Endodermal cell (in vitro differentiated cells): ENCODE measurements at regions not wholly inside any gene's neighbourhood (a gene's known extent, or its start where the extent isn't known, plus 50 kb on each side); places are given as distances from the start of the nearest gene placed in this dataset.

Experiments used
- DNase-seq: peaks from one replicate; pipeline ENCODE4 v3.0.0-alpha.2; 2017
- H3K27ac ChIP-seq: 2 replicates; pipeline ENCODE4 v1.5.1; 2013; ENCODE audit warnings: mild to moderate bottlenecking, low read depth, low read length, moderate library complexity
- H3K27me3 ChIP-seq: 2 replicates; pipeline ENCODE4 v1.6.1; 2013; ENCODE audit warnings: mild to moderate bottlenecking, low read length, moderate library complexity; ENCODE audit not compliant: insufficient read depth, control insufficient read depth, poor library complexity, severe bottlenecking
- H3K36me3 ChIP-seq: 2 replicates; pipeline ENCODE4 v1.7.0; 2013; ENCODE audit warnings: mild to moderate bottlenecking, low read length, moderate library complexity; ENCODE audit not compliant: control insufficient read depth, insufficient read depth
- H3K4me1 ChIP-seq: one replicate; pipeline ENCODE4 v1.7.0; 2013; ENCODE audit warnings: low read length; ENCODE audit not compliant: control insufficient read depth, insufficient read depth
- H3K4me3 ChIP-seq: 2 replicates; pipeline ENCODE4 v1.5.1; 2013; ENCODE audit warnings: mild to moderate bottlenecking, low read length, moderate library complexity
- H3K9ac ChIP-seq: 2 replicates; pipeline ENCODE4 v1.6.1; 2013; ENCODE audit warnings: mild to moderate bottlenecking, low read length, moderate library complexity; ENCODE audit not compliant: poor library complexity, severe bottlenecking; ENCODE audit errors: extremely low read depth
- H3K9me3 ChIP-seq: 2 replicates; pipeline ENCODE4 v1.6.1; 2013; ENCODE audit warnings: mild to moderate bottlenecking, low read length, moderate library complexity; ENCODE audit not compliant: control insufficient read depth
- H3K27ac Mint-ChIP-seq: 2 replicates; pipeline ENCODE4 v1.8.0; 2020; ENCODE audit warnings: mixed read lengths
- H3K27me3 Mint-ChIP-seq: 2 replicates; pipeline ENCODE4 v1.8.0; 2021; ENCODE audit warnings: mild to moderate bottlenecking, mixed read lengths; ENCODE audit not compliant: insufficient read depth
- H3K36me3 Mint-ChIP-seq: 2 replicates; pipeline ENCODE4 v1.8.0; 2020; ENCODE audit warnings: low read depth, mixed read lengths
- H3K4me1 Mint-ChIP-seq: 2 replicates; pipeline ENCODE4 v1.8.0; 2020; ENCODE audit warnings: mixed read lengths
- H3K4me3 Mint-ChIP-seq: 2 replicates; pipeline ENCODE4 v1.8.0; 2020; ENCODE audit warnings: mild to moderate bottlenecking, moderate library complexity, mixed read lengths
- H3K9me3 Mint-ChIP-seq: 2 replicates; pipeline ENCODE4 v1.8.0; 2020; ENCODE audit warnings: mild to moderate bottlenecking, mixed read lengths
- CTCF ChIP-seq: fragments of 200-600 bp; sonication (generic); conservative IDR thresholded peaks from 2 replicates; pipeline ENCODE4 v1.5.0; 2021; ENCODE audit warnings: antibody characterized with exemption, mild to moderate bottlenecking
- WGBS, 2 experiments: methylation state at CpG; one replicate each; pipeline versions ENCODE4 v1.1.5 to v1.1.7; 2013; ENCODE audit warnings: missing lambda C conversion rate in 2 of 2, mixed read lengths in 1 of 2; ENCODE audit not compliant: insufficient coverage in 1 of 2, insufficient read length in 1 of 2; 5-methylcytosine and 5-hydroxymethylcytosine counted together

GRCh38 chr3:81931265-81932251, 170.1 kb upstream of the GBE1 start:
- no peaks in the 10 kb centered on the region for H3K9me3 ChIP-seq
- WGBS, 2 experiments: 93 to 100% methylated on average over 4 to 12 of the region's 12 CpGs
- H3K4me3 Mint-ChIP-seq: no peak overlapping the region

GRCh38 chr3:81929697-81930096, 168.3 kb upstream of the GBE1 start:
- no peaks in the 10 kb centered on the region for H3K27me3 ChIP-seq
- H3K27ac ChIP-seq: no peak overlapping the region
- TF ChIP-seq CTCF: no peak
- H3K36me3 ChIP-seq: no peaks in the 10 kb centered on the region
- no peaks in the 10 kb centered on the region for H3K4me1 ChIP-seq
- Mint-ChIP-seq H3K4me1 (no peaks in the 10 kb centered on the region), H3K4me3 (no peak overlapping the region), H3K27me3 (no peaks in the 10 kb centered on the region), H3K36me3 (no peaks in the 10 kb centered on the region), H3K9me3 (no peaks in the 10 kb centered on the region), H3K27ac (no peak overlapping the region)
- no peaks in the 10 kb centered on the region for H3K9me3 ChIP-seq
- H3K4me3 ChIP-seq: no peak overlapping the region
- no peak overlapping the region for H3K9ac ChIP-seq
- DNase-seq: no peak

More at GRCh38 chr3:81931265-81932251, 170.1 kb upstream of the GBE1 start:
- Mint-ChIP-seq H3K36me3 (no peaks in the 10 kb centered on the region), H3K9me3 (no peaks in the 10 kb centered on the region), H3K4me1 (no peaks in the 10 kb centered on the region), H3K27ac (no peak overlapping the region), H3K27me3 (no peaks in the 10 kb centered on the region)
- Histone ChIP-seq H3K4me1 (no peaks in the 10 kb centered on the region), H3K4me3 (no peak overlapping the region), H3K27ac (no peak overlapping the region), H3K36me3 (no peaks in the 10 kb centered on the region), H3K27me3 (no peaks in the 10 kb centered on the region), H3K9ac (no peak overlapping the region)
- DNase-seq: no peak
- TF ChIP-seq CTCF: no peak

GRCh38 chr3:81927811-81928210, 166.4 kb upstream of the GBE1 start:
- Mint-ChIP-seq H3K27me3 (no peaks in the 10 kb centered on the region), H3K27ac (no peak overlapping the region), H3K36me3 (no peaks in the 10 kb centered on the region), H3K4me3 (no peak overlapping the region), H3K4me1 (no peaks in the 10 kb centered on the region), H3K9me3 (no peaks in the 10 kb centered on the region)
- no peak for DNase-seq
- Histone ChIP-seq H3K27me3 (no peaks in the 10 kb centered on the region), H3K9ac (no peak overlapping the region), H3K36me3 (no peaks in the 10 kb centered on the region), H3K4me1 (no peaks in the 10 kb centered on the region), H3K4me3 (no peak overlapping the region), H3K9me3 (no peaks in the 10 kb centered on the region), H3K27ac (no peak overlapping the region)
- TF ChIP-seq CTCF: no peak
- 100% methylated on average over 1 of the region's 1 CpG; no CpG with 5 or more reads in 1 of the 2 experiments for WGBS, 2 experiments
